ENCODE measurements at regions not wholly inside any gene's neighbourhood (a gene's known extent, or its start where the extent isn't known, plus 50 kb on each side); places are given as distances from the start of the nearest gene placed in this dataset.

DNA sequence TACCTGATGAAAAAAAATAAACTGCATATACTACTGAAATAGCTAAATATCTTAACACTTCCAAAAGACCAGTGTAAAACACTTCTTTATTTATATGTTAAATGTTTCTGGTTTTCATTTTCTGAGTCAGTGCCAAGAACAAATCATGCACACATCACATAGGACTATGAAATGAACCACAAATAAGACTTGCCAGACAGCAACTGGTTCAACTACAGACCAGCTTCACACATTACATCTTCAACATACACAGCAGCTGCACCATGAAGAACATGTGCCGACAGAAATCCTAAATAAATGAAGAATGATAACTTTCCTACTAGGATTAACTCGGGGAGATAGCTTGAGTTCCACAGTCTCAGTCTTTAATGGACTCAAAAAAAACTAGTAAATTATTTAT lies 168.3 kb upstream of the STXBP5 start:
- no peak for DNase-seq (ENCODE audit: low spot score)

DNA sequence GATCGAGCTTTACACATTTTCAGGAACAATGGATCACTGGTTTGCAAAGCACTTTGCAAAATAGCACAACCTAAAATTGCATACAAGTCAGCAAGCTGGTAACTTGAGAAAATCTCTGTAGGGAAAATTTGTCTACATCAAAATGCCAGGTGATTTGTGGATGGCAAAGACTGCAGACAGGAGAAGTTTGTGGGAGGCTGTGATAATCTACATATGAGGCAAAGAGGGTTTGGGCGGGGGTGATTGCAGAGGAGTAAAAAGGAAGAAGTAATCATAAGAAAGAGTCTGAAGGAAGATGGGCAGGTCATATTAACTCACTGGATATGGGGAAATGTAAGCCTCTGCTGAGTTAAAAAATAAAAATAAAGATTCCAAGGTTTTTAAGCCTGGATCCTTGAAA lies 166.3 kb upstream of the STXBP5 start:
- no peak for DNase-seq (ENCODE audit: low spot score)

DNA sequence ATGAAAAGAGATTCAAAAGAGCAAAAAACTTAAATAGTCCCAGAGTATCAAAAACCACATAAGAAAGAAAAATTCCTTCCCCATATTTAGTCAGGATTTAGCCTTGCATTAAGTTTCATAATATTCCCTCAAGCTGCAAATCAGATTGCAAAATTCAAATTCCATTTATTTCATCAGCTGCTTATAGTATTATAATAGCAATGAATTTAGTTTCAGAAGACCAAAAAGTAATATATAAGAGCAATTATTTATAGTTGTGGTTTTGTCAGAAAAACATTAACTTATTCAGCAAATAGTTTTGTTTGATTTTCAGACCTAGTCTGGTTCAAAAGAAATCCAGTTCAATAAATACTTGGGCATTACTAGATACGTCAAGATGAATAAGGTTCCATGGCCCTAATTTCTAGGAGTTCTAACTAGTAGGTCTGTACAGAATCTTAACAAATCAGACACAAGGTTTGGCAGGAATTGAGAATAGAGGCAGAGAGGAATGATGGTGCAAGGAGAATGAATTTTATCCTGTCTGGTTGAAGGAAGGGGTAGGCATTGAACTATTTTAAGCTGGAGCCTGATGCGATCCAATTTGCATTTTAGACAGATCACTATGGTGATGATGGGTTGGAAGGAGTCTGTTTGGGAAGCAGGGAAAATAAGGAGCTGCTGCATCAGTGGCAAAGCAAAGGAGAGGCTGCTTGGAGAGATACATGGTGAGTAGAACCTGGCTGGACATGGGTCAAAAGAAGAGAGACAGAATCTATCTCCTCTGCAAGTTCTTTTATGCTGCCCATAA lies 163.9 kb upstream of the STXBP5 start:
- DNase-seq (ENCODE audit: low spot score): no peak

DNA sequence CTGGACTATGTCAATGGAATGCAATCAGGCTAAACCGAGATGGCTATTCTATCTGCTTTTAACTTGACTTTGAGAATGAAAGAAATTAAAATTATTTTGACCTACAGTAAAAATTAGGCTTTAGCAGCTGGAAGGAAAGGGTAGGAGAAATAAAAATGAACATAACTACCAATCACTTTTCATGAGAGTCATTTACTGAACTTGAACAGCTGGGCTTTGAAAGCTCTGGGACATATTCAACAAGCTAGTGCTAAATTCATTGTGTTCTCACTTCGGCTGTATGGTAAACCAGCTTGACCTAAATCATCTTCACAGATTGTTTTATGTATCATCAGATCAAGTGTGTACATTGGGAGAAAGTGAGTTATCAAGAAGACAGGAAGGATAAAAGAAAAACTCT lies 161.5 kb upstream of the STXBP5 start:
- DNase-seq (ENCODE audit: low spot score): no peak

GRCh38 chr6:147043994-147044477 lies 160.2 kb upstream of the STXBP5 start:
- no peak for DNase-seq (ENCODE audit: low spot score)

DNA sequence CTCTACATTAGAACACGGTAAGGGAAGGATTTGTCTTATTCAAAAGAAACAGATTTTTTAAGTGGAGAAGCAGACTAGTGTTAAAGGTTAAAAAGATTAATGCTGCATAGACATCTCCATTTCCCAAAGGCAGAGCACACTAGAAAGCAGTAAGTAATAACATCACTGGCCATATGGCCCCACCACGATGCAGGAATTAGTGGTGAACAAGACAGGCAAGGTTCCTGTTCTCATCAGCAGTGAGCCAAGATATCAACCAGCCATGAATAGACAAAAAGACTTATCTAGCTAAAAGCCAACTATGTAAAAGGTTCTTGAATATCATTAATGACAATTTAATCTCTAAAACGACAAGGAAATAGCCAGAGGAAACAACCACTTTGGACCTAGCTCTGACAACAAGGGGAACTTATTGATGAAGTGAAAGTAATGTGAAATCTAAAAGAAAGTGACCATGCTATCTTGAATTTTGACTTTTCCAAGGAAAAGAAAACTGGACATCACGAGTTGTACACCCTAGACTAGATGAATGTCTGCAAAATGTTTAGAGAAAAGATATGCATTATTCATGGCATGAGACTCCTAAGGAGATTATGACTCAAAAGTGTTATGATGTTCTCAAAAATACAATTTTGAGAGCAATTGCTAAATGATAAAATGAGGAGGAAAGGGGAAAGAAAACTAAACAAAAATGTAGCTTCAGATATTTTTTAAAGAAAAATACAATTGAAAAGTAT lies 157.9 kb upstream of the STXBP5 start:
- DNase-seq (ENCODE audit: low spot score): no peak

GRCh38 chr6:147048930-147049329 lies 155.3 kb upstream of the STXBP5 start:
- DNase-seq (ENCODE audit: low spot score): no peak

DNA sequence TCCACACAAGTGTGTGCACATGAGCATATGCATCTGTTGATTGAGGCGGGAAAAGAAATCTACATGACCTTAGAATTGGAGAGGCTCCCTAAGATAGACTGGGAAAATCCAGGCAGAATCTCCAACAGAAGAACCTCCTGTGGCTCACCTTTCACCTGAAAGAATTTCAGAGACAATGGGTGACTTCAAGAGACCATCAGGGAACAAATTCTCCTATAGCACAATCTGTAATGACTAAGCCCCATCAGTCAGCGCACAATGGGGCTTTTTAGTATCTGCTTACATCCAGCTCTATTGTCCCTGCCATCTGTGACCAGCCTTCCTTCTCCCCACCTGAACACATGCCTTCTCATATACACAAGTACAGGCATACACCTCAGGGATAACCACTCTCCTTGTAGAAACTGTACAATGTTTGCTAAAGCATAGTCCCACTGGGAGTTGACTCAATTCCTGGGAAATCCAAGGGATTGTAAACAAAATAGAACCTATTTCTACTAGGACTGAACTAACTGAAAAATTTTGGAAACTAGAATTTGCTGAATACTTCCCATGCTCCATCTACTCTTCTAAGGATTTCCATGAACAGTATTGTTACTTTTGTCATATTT lies 150.8 kb upstream of the STXBP5 start:
- DNase-seq (ENCODE audit: low spot score): no peak

DNA sequence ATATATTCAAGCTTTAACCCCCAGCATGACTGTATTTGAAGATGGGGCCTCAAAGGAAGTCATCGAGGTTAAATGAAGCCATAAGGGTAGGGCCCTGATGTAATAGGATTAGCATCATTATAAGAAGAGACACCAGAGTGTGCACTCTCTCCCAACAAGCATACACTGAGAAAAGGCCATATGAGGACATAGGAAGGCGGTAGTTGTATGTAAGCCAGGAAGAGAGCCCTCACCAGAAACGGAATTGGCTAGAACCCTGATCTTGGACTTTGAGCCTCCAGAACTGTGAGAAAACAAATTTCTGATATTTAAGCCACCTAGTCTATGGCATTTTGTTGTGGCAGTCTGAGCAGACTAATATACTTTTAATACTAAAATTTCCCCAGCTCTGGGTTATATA lies 150.1 kb upstream of the STXBP5 start:
- no peak for DNase-seq (ENCODE audit: low spot score)

GRCh38 chr6:147054871-147055270 lies 149.3 kb upstream of the STXBP5 start:
- no peak for DNase-seq (ENCODE audit: low spot score)

GRCh38 chr6:147055821-147056392 lies 148.3 kb upstream of the STXBP5 start:
- DNase-seq (ENCODE audit: low spot score): no peak

- no peak for DNase-seq (ENCODE audit: low spot score)
Observed at GRCh38 chr6:147057188-147057587, 147.0 kb upstream of the STXBP5 start.

GRCh38 chr6:147057705-147058342 lies 146.4 kb upstream of the STXBP5 start:
- DNase-seq (ENCODE audit: low spot score): no peak

GRCh38 chr6:147058786-147059385 lies 145.3 kb upstream of the STXBP5 start:
- DNase-seq (ENCODE audit: low spot score): no peak

DNA sequence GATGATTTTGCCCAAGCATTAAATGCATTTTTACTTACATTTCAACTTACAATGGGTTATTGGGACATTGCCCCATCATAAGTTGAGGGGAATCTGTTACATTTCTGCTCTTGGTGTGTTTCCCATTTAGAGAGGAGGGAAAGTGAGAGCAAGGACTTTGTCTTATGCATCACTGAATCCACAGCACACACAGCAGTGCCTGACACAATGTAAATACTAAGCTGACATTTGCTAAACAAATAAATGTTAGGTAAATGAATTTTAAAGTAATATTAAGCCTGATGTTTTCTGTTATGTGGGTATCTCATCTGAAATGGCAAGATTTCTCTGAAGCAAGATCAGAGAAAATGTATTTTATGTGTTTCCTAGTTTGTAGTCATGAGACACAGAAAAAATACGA lies 143.6 kb upstream of the STXBP5 start:
- DNase-seq (ENCODE audit: low spot score): no peak

DNA sequence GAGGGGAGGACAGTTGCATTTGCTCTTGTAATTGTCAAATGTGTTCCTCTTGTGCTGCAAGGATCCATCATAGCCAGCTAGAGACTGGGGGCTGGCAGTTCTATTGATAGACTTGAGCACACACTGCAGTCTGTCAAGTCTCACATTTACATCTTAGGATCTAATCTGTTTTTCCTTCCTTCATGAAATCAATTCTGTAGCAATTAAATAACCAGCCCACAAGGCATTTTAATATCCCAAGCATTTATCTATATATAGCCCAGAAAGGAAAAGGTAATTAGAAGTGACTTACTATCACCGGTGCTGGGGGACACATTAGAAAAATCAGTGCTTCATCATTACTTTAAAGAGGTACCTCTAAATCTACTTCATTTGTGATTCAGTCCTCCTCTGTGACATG lies 143.0 kb upstream of the STXBP5 start:
- no peak for DNase-seq (ENCODE audit: low spot score)

GRCh38 chr6:147063469-147064031 lies 140.7 kb upstream of the STXBP5 start:
- no peak for DNase-seq (ENCODE audit: low spot score)

DNA sequence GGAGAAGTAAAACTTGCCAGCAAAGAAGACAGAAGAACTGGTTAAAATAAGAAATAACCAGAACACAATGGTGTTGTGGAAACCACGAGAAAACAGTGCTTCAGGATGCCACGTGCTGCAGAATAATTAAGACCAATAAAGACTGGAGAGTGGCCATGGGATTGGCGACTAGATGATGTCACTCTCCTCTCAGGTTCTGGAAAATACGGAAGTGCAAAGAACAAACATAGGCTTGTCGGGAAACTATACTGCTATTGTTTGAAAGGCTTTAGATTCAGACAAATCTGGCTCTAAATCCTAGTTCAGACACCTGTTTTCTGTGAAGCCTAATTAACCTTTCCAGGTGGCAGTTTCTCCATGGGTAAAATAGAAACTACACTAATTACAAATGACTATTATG lies 138.4 kb upstream of the STXBP5 start:
- DNase-seq (ENCODE audit: low spot score): no peak

DNA sequence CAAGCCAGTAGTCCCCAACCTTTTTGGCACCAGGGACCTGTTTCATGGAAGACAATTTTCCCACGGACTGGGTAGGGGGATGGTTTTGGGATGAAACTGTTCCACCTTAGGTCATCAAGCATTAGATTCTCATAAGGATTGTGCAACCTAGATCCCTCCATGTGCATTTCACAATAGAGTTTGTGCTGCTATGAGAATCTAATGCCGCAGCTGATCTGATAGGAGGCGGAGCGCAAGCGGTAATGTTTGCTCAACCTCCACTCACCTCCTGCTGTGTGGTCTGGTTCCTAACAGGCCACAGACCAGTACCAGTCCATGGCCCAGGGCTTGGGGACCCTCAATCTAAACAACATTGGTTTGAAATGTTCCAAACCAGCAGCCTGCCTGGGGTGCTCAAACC lies 137.0 kb upstream of the STXBP5 start:
- DNase-seq (ENCODE audit: low spot score): no peak

- DNase-seq (ENCODE audit: low spot score): no peak
Observed at GRCh38 chr6:147071776-147072175, 132.4 kb upstream of the STXBP5 start.

DNA sequence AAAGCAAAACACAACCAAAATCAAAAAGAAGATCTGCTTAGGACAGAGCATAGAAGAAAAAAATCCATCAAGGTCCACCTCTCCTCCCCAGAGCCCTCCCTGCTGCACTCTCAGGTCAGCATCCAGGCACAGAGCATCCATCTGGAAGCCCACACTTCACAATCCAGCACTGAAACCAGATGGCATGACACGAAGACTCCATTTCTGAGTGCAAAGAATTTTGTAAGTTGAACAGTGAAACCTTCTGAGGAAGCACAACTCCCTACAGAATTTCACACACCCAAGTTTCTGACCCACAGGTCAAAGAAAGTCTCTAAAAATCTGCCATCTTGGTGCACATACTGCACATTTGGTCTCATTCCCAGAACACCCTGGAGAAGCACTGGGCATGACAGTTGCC lies 128.8 kb upstream of the STXBP5 start:
- DNase-seq (ENCODE audit: low spot score): no peak

DNA sequence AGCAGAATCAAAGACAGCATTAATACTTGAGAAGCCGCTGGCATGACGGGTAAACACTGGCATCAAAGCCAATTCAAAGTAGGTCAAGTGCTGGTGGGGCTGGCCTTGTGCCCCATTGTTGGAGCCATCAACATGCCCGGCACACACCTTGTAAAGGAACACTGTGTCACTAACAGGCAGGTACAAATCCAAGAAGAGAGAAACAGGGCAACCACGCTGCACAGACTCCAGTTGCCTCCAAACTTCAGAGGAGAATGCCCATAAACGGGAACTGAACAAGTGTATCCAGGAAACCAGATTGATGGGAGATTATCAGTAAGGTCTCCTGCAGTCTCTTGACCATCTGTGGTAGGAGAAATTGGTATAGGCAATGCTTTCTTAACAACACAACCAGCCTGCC lies 127.0 kb upstream of the STXBP5 start:
- DNase-seq (ENCODE audit: low spot score): no peak
